HAP-1 (cell line): ENCODE measurements at regions not wholly inside any gene's neighbourhood (a gene's known extent, or its start where the extent isn't known, plus 50 kb on each side); places are given as distances from the start of the nearest gene placed in this dataset.
"Not testable (repeated sequence)": the region's sequence is repeated elsewhere in the genome, so short reads cannot be mapped to it uniquely, and the experiment has no call there.

Source experiments
- DNase-seq, 2 experiments: peaks; one replicate each; pipeline ENCODE4 v3.0.0-alpha.2; 2016 to 2020; ENCODE audit warnings: low spot score in 2 of 2
- H3K27me3 ChIP-seq: fragments of 250-450 bp; sonication (Bioruptor Pico); 2 replicates; pipeline ENCODE4 v1.5.1; 2020; ENCODE audit warnings: low read depth, mild to moderate bottlenecking, moderate library complexity
- H3K36me3 ChIP-seq: fragments of 250-450 bp; sonication (Bioruptor Pico); replicated peaks from 2 replicates; pipeline ENCODE4 v1.5.1; 2020; ENCODE audit warnings: mild to moderate bottlenecking
- H3K4me1 ChIP-seq: fragments of 250-450 bp; sonication (Bioruptor Pico); 2 replicates; pipeline ENCODE4 v1.5.1; 2020; ENCODE audit warnings: mild to moderate bottlenecking
- H3K4me3 ChIP-seq: fragments of 250-450 bp; sonication (Bioruptor Pico); 2 replicates; pipeline ENCODE4 v1.5.1; 2020; ENCODE audit warnings: mild to moderate bottlenecking, moderate library complexity
- H3K9me3 ChIP-seq: fragments of 250-450 bp; sonication (Bioruptor Pico); 2 replicates; pipeline ENCODE4 v1.5.1; 2020; ENCODE audit warnings: mild to moderate bottlenecking, moderate library complexity
- in situ Hi-C: fragments of 300-500 bp; cut with MboI; formaldehyde crosslinking; loops from 3 replicates; pipeline ENCODE4 v1.14.3; 2020; ENCODE audit warnings: low sequenced_read_pairs, inconsistent platforms, mixed read lengths

GRCh38 chr11:29224739-29225384 is 792.0 kb downstream of the KCNA4 start:
- Histone ChIP-seq H3K9me3 (no peaks in the 10 kb centered on the region), H3K4me3 (no peak overlapping the region), H3K4me1 (no peaks in the 10 kb centered on the region), H3K27me3 (no peaks in the 10 kb centered on the region), H3K36me3 (no peaks in the 10 kb centered on the region)
- in situ Hi-C loops = no loop called here
- no peak for DNase-seq

DNA sequence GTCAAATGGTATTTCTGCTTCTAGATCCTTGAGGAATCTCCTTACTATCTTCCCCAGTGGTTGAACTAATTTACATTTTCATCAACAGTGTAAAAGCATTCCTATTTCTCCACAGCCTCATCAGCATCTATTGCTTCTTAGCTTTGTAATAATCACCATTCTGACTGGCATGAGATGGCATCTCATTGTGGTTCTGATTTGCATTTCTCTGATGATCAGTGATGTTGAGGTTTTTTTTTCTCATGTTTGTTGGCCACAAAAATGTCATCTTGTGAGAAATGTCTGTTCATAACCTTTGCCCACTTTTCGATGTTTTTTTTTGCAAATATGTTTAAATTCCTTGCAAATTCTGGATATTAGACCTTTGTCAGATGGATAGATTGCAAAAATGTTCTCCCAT is 797.3 kb downstream of the KCNA4 start:
- H3K36me3 ChIP-seq, DNase-seq, H3K4me3 ChIP-seq, in situ Hi-C loops, H3K9me3 ChIP-seq, H3K4me1 ChIP-seq, H3K27me3 ChIP-seq: not testable (repeated sequence)

GRCh38 chr11:29217901-29218300 is 798.9 kb downstream of the KCNA4 start:
- no peak for DNase-seq
- H3K4me3 ChIP-seq = no peak overlapping the region
- no peaks in the 10 kb centered on the region for H3K36me3 ChIP-seq
- no peaks in the 10 kb centered on the region for H3K4me1 ChIP-seq
- H3K9me3 ChIP-seq = no peaks in the 10 kb centered on the region
- in situ Hi-C loops = no loop called here
- H3K27me3 ChIP-seq = no peaks in the 10 kb centered on the region

DNA sequence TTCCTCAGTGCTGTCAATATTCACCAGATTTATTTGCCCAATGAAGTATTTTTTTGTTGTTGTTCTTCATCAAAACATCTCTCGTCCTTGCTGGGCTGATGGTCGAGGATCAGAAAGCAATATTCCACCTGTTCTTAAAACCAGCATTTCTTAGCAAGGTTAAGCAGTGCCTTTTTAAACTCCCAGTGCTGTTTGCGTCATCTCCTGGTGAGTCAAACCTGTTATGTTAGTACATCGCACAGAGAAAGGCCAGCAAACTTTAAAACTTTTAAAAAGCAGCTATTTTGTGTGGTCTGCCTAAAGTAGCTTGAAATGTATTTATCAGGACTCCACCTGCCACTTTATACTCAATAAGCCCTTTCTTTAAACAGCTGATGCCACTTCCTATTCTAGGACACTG is 802.0 kb downstream of the KCNA4 start:
- no peak overlapping the region for H3K4me3 ChIP-seq
- no peak for DNase-seq
- no peaks in the 10 kb centered on the region for H3K27me3 ChIP-seq
- no peaks in the 10 kb centered on the region for H3K36me3 ChIP-seq
- no peaks in the 10 kb centered on the region for H3K4me1 ChIP-seq
- in situ Hi-C loops = no loop called here
- no peaks in the 10 kb centered on the region for H3K9me3 ChIP-seq

DNA sequence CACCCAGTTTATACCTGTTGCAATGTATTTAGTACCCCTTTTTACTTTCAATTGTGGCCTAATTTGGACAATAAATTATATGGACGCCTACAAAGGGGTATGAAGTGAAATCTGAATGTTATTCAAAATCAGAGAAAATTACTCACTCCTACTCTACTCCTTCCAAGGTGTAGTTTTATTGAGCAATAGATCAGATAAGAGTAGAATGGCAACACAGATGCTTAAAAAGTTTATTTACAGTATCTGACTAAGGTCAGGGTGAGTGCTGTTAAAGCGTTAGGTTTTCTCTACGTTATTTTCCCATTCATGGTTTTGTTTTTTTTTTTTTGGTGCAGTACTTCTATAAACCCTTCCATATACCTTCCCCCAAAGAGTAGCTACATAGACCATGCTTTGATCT is 805.6 kb downstream of the KCNA4 start:
- H3K4me3 ChIP-seq = no peak overlapping the region
- H3K4me1 ChIP-seq = no peaks in the 10 kb centered on the region; the same call in 1 of the 2 replicates
- no peaks in the 10 kb centered on the region for H3K9me3 ChIP-seq
- no peaks in the 10 kb centered on the region for H3K36me3 ChIP-seq
- H3K27me3 ChIP-seq = no peaks in the 10 kb centered on the region
- no peak for DNase-seq
- in situ Hi-C loops = no loop called here

DNA sequence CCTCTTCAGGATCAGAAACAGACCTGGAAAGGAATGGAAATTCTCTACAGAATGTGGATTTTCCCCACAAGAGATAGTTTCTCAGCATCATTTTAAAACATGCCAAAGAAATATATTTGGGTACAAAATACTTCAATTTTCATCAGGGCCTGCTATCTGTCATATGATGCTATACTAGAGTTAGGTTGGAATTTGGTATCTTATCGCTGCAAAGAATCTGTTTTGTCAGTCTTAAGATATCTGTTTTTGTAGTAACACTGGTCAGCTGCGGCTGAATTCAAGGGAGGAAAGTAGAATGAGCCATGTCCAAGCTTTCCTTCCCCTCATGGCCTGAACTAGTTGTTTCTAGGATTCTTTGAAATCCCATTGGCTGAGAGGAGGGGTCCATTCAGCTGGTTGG is 806.4 kb downstream of the KCNA4 start:
- H3K27me3 ChIP-seq = no peaks in the 10 kb centered on the region
- H3K9me3 ChIP-seq = no peaks in the 10 kb centered on the region
- in situ Hi-C loops = no loop called here
- DNase-seq = no peak
- no peaks in the 10 kb centered on the region; the same call in 1 of the 2 replicates for H3K4me1 ChIP-seq
- no peaks in the 10 kb centered on the region for H3K36me3 ChIP-seq
- no peak overlapping the region for H3K4me3 ChIP-seq

DNA sequence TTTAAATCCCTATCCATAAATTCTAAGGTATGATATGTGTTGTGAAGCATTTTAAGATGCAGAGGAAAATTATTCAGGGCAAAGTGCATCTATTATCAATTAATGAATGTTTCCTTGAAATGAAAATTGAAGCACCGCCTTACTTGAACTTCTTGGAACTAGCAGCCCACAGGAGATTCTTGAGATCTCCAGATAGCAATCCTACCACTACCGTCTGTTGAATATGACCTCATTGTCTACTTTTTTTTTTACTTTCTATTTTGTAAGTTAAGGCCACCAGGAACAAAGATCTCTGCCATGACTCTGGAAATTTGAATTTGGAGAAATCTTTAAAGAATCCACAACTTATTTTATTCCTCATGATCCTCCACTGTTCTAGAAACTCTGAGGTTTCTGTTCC is 808.7 kb downstream of the KCNA4 start:
- Histone ChIP-seq H3K36me3 (no peaks in the 10 kb centered on the region), H3K4me1 (no peaks in the 10 kb centered on the region; the same call in 1 of the 2 replicates), H3K27me3 (no peaks in the 10 kb centered on the region), H3K9me3 (no peaks in the 10 kb centered on the region), H3K4me3 (no peak overlapping the region)
- no peak for DNase-seq
- in situ Hi-C loops = no loop called here

DNA sequence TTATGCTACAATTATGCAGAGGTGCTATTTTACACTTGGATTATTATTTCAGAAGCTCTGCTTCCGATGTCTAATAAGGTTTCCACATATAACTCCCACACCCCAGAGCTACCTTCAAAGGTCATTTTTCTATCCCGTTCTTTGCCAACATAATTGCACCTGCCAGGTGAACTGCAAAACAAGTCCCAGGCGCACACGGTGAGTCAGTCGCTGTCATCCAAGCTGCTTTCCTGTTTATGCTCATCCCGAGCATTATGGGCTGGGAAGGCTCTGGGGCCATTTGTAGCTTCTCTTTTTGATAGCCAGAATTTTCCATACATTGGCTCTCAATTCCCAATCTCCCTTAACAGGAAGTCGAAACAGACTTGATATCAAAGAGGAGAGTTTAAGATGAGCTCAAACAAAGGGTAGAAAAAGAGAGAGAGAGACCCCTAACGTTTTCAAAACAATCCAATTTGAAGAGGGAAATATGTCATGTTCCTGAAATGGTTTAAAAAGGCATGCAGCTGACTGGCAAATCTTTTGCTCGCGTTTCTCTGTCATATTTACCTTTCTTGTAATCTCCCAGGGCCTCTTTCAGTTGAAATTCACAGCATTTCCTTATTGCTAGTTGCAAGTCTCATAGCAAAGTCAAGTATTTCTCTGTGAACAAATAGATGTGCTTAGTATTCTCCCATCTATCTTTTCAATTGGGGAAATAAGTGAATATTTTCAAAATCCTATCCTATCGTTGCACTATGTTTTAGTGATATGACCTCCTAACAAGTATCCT is 815.9 kb downstream of the KCNA4 start:
- Histone ChIP-seq H3K36me3 (no peaks in the 10 kb centered on the region), H3K4me3 (no peak overlapping the region), H3K27me3 (no peaks in the 10 kb centered on the region), H3K9me3 (no peaks in the 10 kb centered on the region), H3K4me1 (no peaks in the 10 kb centered on the region)
- in situ Hi-C loops = no loop called here
- DNase-seq = no peak

DNA sequence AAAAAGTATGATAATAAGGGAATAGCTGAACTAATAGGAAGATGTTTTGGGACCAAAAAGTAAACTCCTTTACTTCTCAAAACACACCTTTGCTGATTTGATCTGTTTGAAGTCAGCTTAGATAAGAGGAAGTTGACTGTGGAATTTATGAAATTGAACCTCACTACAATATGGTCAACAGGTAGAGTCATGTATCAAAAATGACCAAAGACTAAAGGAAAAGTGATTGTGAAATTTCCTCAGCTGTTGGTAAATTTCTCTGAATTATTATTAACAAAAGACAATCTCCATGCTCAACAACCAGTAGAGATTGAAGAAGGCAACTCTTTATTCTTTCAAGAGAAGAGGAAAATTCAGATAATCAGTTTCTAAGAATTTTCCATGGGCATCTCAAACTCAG is 826.5 kb downstream of the KCNA4 start:
- Histone ChIP-seq H3K4me1 (no peaks in the 10 kb centered on the region), H3K36me3 (no peaks in the 10 kb centered on the region), H3K9me3 (no peaks in the 10 kb centered on the region), H3K27me3 (no peaks in the 10 kb centered on the region), H3K4me3 (no peak overlapping the region)
- DNase-seq = no peak
- in situ Hi-C loops = no loop called here

DNA sequence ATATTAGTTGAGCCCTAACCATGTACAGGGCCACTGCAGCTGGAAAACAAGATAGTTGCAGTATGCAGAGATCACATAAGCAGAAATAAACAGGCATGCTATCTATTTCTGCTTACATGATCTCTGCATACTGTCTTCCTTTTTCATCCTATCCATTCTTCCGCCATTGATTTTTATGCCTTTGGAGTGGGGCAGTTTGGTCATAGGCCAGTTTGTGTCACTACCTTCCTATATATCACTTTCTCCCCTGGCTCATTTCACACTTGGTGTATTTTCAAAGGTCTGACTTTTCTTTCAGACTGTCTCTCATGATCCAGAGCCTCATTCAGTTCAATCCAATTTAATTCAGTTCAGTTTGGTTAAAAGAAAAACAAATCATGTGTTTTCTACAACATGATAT is 829.6 kb downstream of the KCNA4 start:
- Histone ChIP-seq H3K4me3 (no peak overlapping the region), H3K4me1 (no peaks in the 10 kb centered on the region), H3K9me3 (no peaks in the 10 kb centered on the region), H3K36me3 (no peaks in the 10 kb centered on the region), H3K27me3 (no peaks in the 10 kb centered on the region)
- in situ Hi-C loops = no loop called here
- no peak for DNase-seq

- Histone ChIP-seq H3K36me3 (no peaks in the 10 kb centered on the region), H3K9me3 (no peaks in the 10 kb centered on the region), H3K4me3 (no peak overlapping the region), H3K4me1 (no peaks in the 10 kb centered on the region), H3K27me3 (no peaks in the 10 kb centered on the region)
- DNase-seq = no peak
- in situ Hi-C loops = no loop called here
Observed at GRCh38 chr11:29184939-29185890, 831.6 kb downstream of the KCNA4 start.

- H3K4me3 ChIP-seq = no peak overlapping the region
Observed at GRCh38 chr11:29183301-29183700, 833.5 kb downstream of the KCNA4 start.

DNA sequence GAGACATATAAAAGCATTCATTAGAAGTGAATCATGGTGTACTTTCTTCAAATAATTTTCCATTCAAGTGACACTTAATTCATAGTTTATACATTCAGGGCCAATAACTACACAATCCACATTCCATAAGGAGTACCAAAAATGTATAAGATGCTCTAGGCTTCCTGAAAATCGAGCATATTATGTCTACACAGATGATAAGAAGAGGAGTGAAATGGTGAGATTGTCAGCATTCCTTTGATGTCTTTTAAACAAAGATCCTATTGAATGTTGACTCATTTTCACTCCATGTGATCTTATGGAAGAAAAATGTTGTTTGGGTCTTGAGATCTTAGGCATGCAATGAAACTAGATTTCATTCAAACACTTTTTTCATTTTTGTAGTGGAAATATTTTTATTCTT is 843.2 kb downstream of the KCNA4 start:
- DNase-seq = no peak
- no peak overlapping the region for H3K4me3 ChIP-seq
- no peaks in the 10 kb centered on the region for H3K27me3 ChIP-seq
- H3K9me3 ChIP-seq = no peaks in the 10 kb centered on the region
- H3K36me3 ChIP-seq = no peaks in the 10 kb centered on the region
- H3K4me1 ChIP-seq = no peaks in the 10 kb centered on the region
- in situ Hi-C loops = no loop called here

More at GRCh38 chr11:29183301-29183700, 833.5 kb downstream of the KCNA4 start:
- no peaks in the 10 kb centered on the region for H3K27me3 ChIP-seq
- no peak for DNase-seq
- no peaks in the 10 kb centered on the region for H3K36me3 ChIP-seq
- H3K9me3 ChIP-seq = no peaks in the 10 kb centered on the region
- no peaks in the 10 kb centered on the region for H3K4me1 ChIP-seq
- in situ Hi-C loops = no loop called here
